ENCODE measurements at regions not wholly inside any gene's neighbourhood (a gene's known extent, or its start where the extent isn't known, plus 50 kb on each side); places are given as distances from the start of the nearest gene placed in this dataset.
"Not testable (repeated sequence)": the region's sequence is repeated elsewhere in the genome, so short reads cannot be mapped to it uniquely, and the experiment has no call there.

GRCh38 chr12:108425238-108425795 is 86.2 kb upstream of the CMKLR1 start:
- peaks cover 0 to 13% of the 10 kb centered on the region in 2 experiments for H3K27me3 ChIP-seq (replicated peaks in 1 of 2; ENCODE audit: control insufficient read depth in 2 of 2, extremely low read depth in 1 of 2, insufficient read depth in 2 of 2, low read length in 1 of 2)
- no peak overlapping the region for H3K27ac ChIP-seq (ENCODE audit: low read length)
- no peaks in the 10 kb centered on the region for H3K9me3 ChIP-seq
- Mint-ChIP-seq H3K9me3 (peaks cover 0 to under 1% (median 0%) of the 10 kb centered on the region in 3 donors), H3K27me3 (peaks cover 4 to 18% of the 10 kb centered on the region in 2 donors), H3K4me3 (no peak overlapping the region), H3K36me3 (no peaks in the 10 kb centered on the region), H3K27ac (no peak overlapping the region), H3K4me1 (no peaks in the 10 kb centered on the region)
- POLR2A ChIA-PET = no interaction called here
- DNase-seq = no peak
- no peak overlapping the region for H3K4me3 ChIP-seq (ENCODE audit: control insufficient read depth in 1 of 2, extremely low read depth in 1 of 2, low read length in 1 of 2)
- no peaks in the 10 kb centered on the region for H3K4me1 ChIP-seq (ENCODE audit: control insufficient read depth in 1 of 2, extremely low read depth in 1 of 2, insufficient read depth in 2 of 2, low read length in 2 of 2)
- no peak for ATAC-seq (replicated peaks in 1 of 4)
- CTCF ChIA-PET = no interaction called here
- no peaks in the 10 kb centered on the region for H3K36me3 ChIP-seq (ENCODE audit: control insufficient read depth in 2 of 2, extremely low read depth in 1 of 2, insufficient read depth in 1 of 2, low read length in 1 of 2)

- POLR2A ChIA-PET = no interaction called here
- ATAC-seq (replicated peaks in 1 of 4) = no peak
- H3K27ac Mint-ChIP-seq = no peak overlapping the region
Observed at GRCh38 chr12:108424816-108425215, 85.7 kb upstream of the CMKLR1 start.

GRCh38 chr12:108424026-108424425 is 84.9 kb upstream of the CMKLR1 start:
- Histone ChIP-seq H3K36me3 (ENCODE audit: control insufficient read depth in 2 of 2, extremely low read depth in 1 of 2, insufficient read depth in 1 of 2, low read length in 1 of 2) (no peaks in the 10 kb centered on the region), H3K4me3 (ENCODE audit: control insufficient read depth in 1 of 2, extremely low read depth in 1 of 2, low read length in 1 of 2) (no peak overlapping the region), H3K27me3 (replicated peaks in 1 of 2; ENCODE audit: control insufficient read depth in 2 of 2, extremely low read depth in 1 of 2, insufficient read depth in 2 of 2, low read length in 1 of 2) (peaks cover 0 to 13% of the 10 kb centered on the region in 2 experiments), H3K9me3 (no peaks in the 10 kb centered on the region), H3K27ac (ENCODE audit: low read length) (no peak overlapping the region), H3K4me1 (ENCODE audit: control insufficient read depth in 1 of 2, extremely low read depth in 1 of 2, insufficient read depth in 2 of 2, low read length in 2 of 2) (no peaks in the 10 kb centered on the region)
- ChIA-PET CTCF (no interaction called here), POLR2A (no interaction called here)
- no peaks in the 10 kb centered on the region for H3K4me1 Mint-ChIP-seq
- 94% methylated on average over 3 of the region's 4 CpGs for WGBS (ENCODE audit: insufficient coverage)
- no peak overlapping the region for H3K27ac Mint-ChIP-seq
- no peak overlapping the region for H3K4me3 Mint-ChIP-seq
- H3K9me3 Mint-ChIP-seq = peaks cover 0 to 7% (median 0%) of the 10 kb centered on the region in 3 donors
- ATAC-seq (replicated peaks in 1 of 4) (no peak), DNase-seq (no peak)
- no peaks in the 10 kb centered on the region for H3K36me3 Mint-ChIP-seq
- H3K27me3 Mint-ChIP-seq = peaks cover 4 to 18% of the 10 kb centered on the region in 2 donors

More at GRCh38 chr12:108424816-108425215, 85.7 kb upstream of the CMKLR1 start:
- Histone ChIP-seq H3K9me3 (no peaks in the 10 kb centered on the region), H3K4me1 (ENCODE audit: control insufficient read depth in 1 of 2, extremely low read depth in 1 of 2, insufficient read depth in 2 of 2, low read length in 2 of 2) (no peaks in the 10 kb centered on the region), H3K27ac (ENCODE audit: low read length) (no peak overlapping the region), H3K27me3 (replicated peaks in 1 of 2; ENCODE audit: control insufficient read depth in 2 of 2, extremely low read depth in 1 of 2, insufficient read depth in 2 of 2, low read length in 1 of 2) (peaks cover 0 to 13% of the 10 kb centered on the region in 2 experiments), H3K36me3 (ENCODE audit: control insufficient read depth in 2 of 2, extremely low read depth in 1 of 2, insufficient read depth in 1 of 2, low read length in 1 of 2) (no peaks in the 10 kb centered on the region), H3K4me3 (ENCODE audit: control insufficient read depth in 1 of 2, extremely low read depth in 1 of 2, low read length in 1 of 2) (no peak overlapping the region)
- peaks cover 4 to 18% of the 10 kb centered on the region in 2 donors for H3K27me3 Mint-ChIP-seq
- 85% methylated on average over 2 of the region's 3 CpGs for WGBS (ENCODE audit: insufficient coverage)
- H3K36me3 Mint-ChIP-seq = no peaks in the 10 kb centered on the region
- H3K4me3 Mint-ChIP-seq = no peak overlapping the region
- DNase-seq = no peak
- H3K9me3 Mint-ChIP-seq = peaks cover 0 to 5% (median 0%) of the 10 kb centered on the region in 3 donors
- CTCF ChIA-PET = no interaction called here
- H3K4me1 Mint-ChIP-seq = no peaks in the 10 kb centered on the region

- no peaks in the 10 kb centered on the region for H3K36me3 Mint-ChIP-seq
- no peak overlapping the region for H3K4me3 ChIP-seq (ENCODE audit: control insufficient read depth in 1 of 2, extremely low read depth in 1 of 2, low read length in 1 of 2)
- H3K4me1 Mint-ChIP-seq = no peaks in the 10 kb centered on the region
- POLR2A ChIA-PET = no interaction called here
- WGBS (ENCODE audit: insufficient coverage) = 58% methylated on average over 3 of the region's 4 CpGs
- peaks cover 0 to 7% (median under 1%) of the 10 kb centered on the region in 3 donors for H3K9me3 Mint-ChIP-seq
- no peaks in the 10 kb centered on the region for H3K9me3 ChIP-seq
- H3K27me3 Mint-ChIP-seq = peaks cover 4 to 18% of the 10 kb centered on the region in 2 donors
- H3K27ac ChIP-seq (ENCODE audit: low read length) = no peak overlapping the region
- no peak overlapping the region for H3K27ac Mint-ChIP-seq
- ATAC-seq (replicated peaks in 1 of 4) (no peak), DNase-seq (no peak)
- CTCF ChIA-PET = no interaction called here
- H3K4me3 Mint-ChIP-seq = no peak overlapping the region
- H3K36me3 ChIP-seq (ENCODE audit: control insufficient read depth in 2 of 2, extremely low read depth in 1 of 2, insufficient read depth in 1 of 2, low read length in 1 of 2) = no peaks in the 10 kb centered on the region
- H3K4me1 ChIP-seq (ENCODE audit: control insufficient read depth in 1 of 2, extremely low read depth in 1 of 2, insufficient read depth in 2 of 2, low read length in 2 of 2) = no peaks in the 10 kb centered on the region
- peaks cover 0 to 13% of the 10 kb centered on the region in 2 experiments for H3K27me3 ChIP-seq (replicated peaks in 1 of 2; ENCODE audit: control insufficient read depth in 2 of 2, extremely low read depth in 1 of 2, insufficient read depth in 2 of 2, low read length in 1 of 2)
Observed at GRCh38 chr12:108423486-108423885, 84.4 kb upstream of the CMKLR1 start.

GRCh38 chr12:108421082-108421481 is 82.0 kb upstream of the CMKLR1 start:
- no CpG with 5 or more reads among the region's 4 CpGs for WGBS (ENCODE audit: insufficient coverage)
- H3K36me3 ChIP-seq (ENCODE audit: control insufficient read depth in 2 of 2, extremely low read depth in 1 of 2, insufficient read depth in 1 of 2, low read length in 1 of 2); H3K36me3 Mint-ChIP-seq: not testable (repeated sequence)

GRCh38 chr12:108420421-108420820 is 81.3 kb upstream of the CMKLR1 start:
- Mint-ChIP-seq H3K9me3 (peaks cover 0 to 15% (median 8%) of the 10 kb centered on the region in 3 donors), H3K27me3 (peaks cover 2 to 13% of the 10 kb centered on the region in 2 donors)
- POLR2A ChIA-PET; DNase-seq; H3K36me3 ChIP-seq (ENCODE audit: control insufficient read depth in 2 of 2, extremely low read depth in 1 of 2, insufficient read depth in 1 of 2, low read length in 1 of 2); H3K4me3 ChIP-seq (ENCODE audit: control insufficient read depth in 1 of 2, extremely low read depth in 1 of 2, low read length in 1 of 2); CTCF ChIA-PET; H3K4me1 ChIP-seq (ENCODE audit: control insufficient read depth in 1 of 2, extremely low read depth in 1 of 2, insufficient read depth in 2 of 2, low read length in 2 of 2); H3K27ac Mint-ChIP-seq; H3K27ac ChIP-seq (ENCODE audit: low read length); H3K9me3 ChIP-seq; H3K27me3 ChIP-seq (replicated peaks in 1 of 2; ENCODE audit: control insufficient read depth in 2 of 2, extremely low read depth in 1 of 2, insufficient read depth in 2 of 2, low read length in 1 of 2); H3K4me3 Mint-ChIP-seq; H3K36me3 Mint-ChIP-seq; ATAC-seq (replicated peaks in 1 of 4); H3K4me1 Mint-ChIP-seq: not testable (repeated sequence)
- 100% methylated on average over 2 of the region's 20 CpGs for WGBS (ENCODE audit: insufficient coverage)

More at GRCh38 chr12:108421082-108421481, 82.0 kb upstream of the CMKLR1 start:
- H3K27me3 ChIP-seq (replicated peaks in 1 of 2; ENCODE audit: control insufficient read depth in 2 of 2, extremely low read depth in 1 of 2, insufficient read depth in 2 of 2, low read length in 1 of 2); H3K27ac ChIP-seq (ENCODE audit: low read length); DNase-seq; H3K4me1 Mint-ChIP-seq; H3K4me3 Mint-ChIP-seq; ATAC-seq (replicated peaks in 1 of 4); H3K9me3 ChIP-seq; H3K27ac Mint-ChIP-seq; H3K4me3 ChIP-seq (ENCODE audit: control insufficient read depth in 1 of 2, extremely low read depth in 1 of 2, low read length in 1 of 2); POLR2A ChIA-PET; H3K4me1 ChIP-seq (ENCODE audit: control insufficient read depth in 1 of 2, extremely low read depth in 1 of 2, insufficient read depth in 2 of 2, low read length in 2 of 2); CTCF ChIA-PET: not testable (repeated sequence)
- Mint-ChIP-seq H3K9me3 (peaks cover 0 to 12% (median 8%) of the 10 kb centered on the region in 3 donors), H3K27me3 (peaks cover 3 to 13% of the 10 kb centered on the region in 2 donors)

- ChIA-PET POLR2A (no interaction called here), CTCF (no interaction called here)
- DNase-seq (no peak), ATAC-seq (replicated peaks in 1 of 4) (no peak)
- Histone ChIP-seq H3K27me3 (replicated peaks in 1 of 2; ENCODE audit: control insufficient read depth in 2 of 2, extremely low read depth in 1 of 2, insufficient read depth in 2 of 2, low read length in 1 of 2) (peaks cover 0 to 2% of the 10 kb centered on the region in 2 experiments), H3K4me3 (ENCODE audit: control insufficient read depth in 1 of 2, extremely low read depth in 1 of 2, low read length in 1 of 2) (no peak overlapping the region), H3K4me1 (ENCODE audit: control insufficient read depth in 1 of 2, extremely low read depth in 1 of 2, insufficient read depth in 2 of 2, low read length in 2 of 2) (no peaks in the 10 kb centered on the region), H3K36me3 (ENCODE audit: control insufficient read depth in 2 of 2, extremely low read depth in 1 of 2, insufficient read depth in 1 of 2, low read length in 1 of 2) (no peaks in the 10 kb centered on the region), H3K27ac (ENCODE audit: low read length) (no peak overlapping the region), H3K9me3 (no peaks in the 10 kb centered on the region)
- 43% methylated on average over 1 of the region's 2 CpGs for WGBS (ENCODE audit: insufficient coverage)
- H3K27ac Mint-ChIP-seq = no peak overlapping the region
- peaks cover 0 to 15% (median 8%) of the 10 kb centered on the region in 3 donors for H3K9me3 Mint-ChIP-seq
- H3K36me3 Mint-ChIP-seq = no peaks in the 10 kb centered on the region
- H3K4me1 Mint-ChIP-seq = no peaks in the 10 kb centered on the region
- no peak overlapping the region for H3K4me3 Mint-ChIP-seq
- H3K27me3 Mint-ChIP-seq = peaks cover 2 to 13% of the 10 kb centered on the region in 2 donors
Observed at GRCh38 chr12:108419949-108420348, 80.8 kb upstream of the CMKLR1 start.

Measured in T-cell (primary cell).